ENCODE measurements at regions not wholly inside any gene's neighbourhood (a gene's known extent, or its start where the extent isn't known, plus 50 kb on each side); places are given as distances from the start of the nearest gene placed in this dataset.

DNA sequence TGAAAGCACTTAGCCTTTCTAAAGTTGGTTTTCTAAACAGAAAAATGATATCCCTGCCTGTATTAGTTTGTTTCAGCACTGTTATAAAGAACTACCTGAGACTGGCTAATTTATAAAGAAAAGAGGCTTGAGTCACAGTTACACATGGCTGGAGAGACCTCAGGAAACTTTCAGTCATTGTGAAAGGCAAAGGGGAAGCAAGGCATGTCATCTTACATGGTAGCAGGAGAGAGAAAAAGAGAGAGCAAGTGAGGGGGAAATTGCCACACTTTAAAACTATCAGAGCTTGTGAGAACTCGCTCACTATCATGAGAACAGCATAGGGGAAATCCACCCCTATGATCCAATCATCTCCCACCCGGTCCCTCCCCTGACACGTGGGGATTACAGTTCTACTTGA is 64.9 kb downstream of the FAM170A start:
- TF ChIP-seq EZH2 (IDR thresholded peaks at IDR 0.05; ENCODE audit: borderline replicate concordance, insufficient read depth, low read depth, low read length, poor library complexity, severe bottlenecking), result no peak
- TF ChIP-seq, protein P1, sequence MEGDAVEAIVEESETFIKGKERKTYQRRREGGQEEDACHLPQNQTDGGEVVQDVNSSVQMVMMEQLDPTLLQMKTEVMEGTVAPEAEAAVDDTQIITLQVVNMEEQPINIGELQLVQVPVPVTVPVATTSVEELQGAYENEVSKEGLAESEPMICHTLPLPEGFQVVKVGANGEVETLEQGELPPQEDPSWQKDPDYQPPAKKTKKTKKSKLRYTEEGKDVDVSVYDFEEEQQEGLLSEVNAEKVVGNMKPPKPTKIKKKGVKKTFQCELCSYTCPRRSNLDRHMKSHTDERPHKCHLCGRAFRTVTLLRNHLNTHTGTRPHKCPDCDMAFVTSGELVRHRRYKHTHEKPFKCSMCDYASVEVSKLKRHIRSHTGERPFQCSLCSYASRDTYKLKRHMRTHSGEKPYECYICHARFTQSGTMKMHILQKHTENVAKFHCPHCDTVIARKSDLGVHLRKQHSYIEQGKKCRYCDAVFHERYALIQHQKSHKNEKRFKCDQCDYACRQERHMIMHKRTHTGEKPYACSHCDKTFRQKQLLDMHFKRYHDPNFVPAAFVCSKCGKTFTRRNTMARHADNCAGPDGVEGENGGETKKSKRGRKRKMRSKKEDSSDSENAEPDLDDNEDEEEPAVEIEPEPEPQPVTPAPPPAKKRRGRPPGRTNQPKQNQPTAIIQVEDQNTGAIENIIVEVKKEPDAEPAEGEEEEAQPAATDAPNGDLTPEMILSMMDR (IDR thresholded peaks at IDR 0.05), result no peak

Data from B cell (primary cell).